ENCODE measurements at regions not wholly inside any gene's neighbourhood (a gene's known extent, or its start where the extent isn't known, plus 50 kb on each side); places are given as distances from the start of the nearest gene placed in this dataset.

DNA sequence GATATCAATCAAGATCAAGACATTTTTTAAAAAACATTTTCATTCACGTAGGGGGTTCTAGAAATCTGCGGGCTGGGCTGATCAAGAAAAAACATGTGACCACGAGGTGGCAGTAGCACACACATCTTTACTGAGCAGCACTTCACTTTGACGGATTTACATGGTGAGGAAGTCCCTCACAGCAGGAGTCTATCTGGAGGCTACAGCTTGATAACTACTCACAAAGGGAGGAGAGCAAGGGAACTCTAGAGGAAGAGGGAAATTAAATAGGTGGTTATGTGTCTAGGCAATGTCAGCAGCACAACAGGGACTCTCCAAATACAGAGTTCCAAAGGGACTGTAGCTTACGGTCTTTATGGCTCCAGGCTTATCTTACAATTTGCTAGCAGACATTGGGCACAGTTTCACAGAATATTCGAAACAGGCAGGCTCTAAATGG, 248.1 kb downstream of the DPY19L2 start:
- no peaks in the 10 kb centered on the region for H3K79me1 ChIP-seq (ENCODE audit: low read length)
- no peak overlapping the region for H3K4me2 ChIP-seq (ENCODE audit: low read length)
- H3K27me3 ChIP-seq (ENCODE audit: insufficient read depth, low read length): no peaks in the 10 kb centered on the region
- no CpG with 5 or more reads among the region's 6 CpGs for WGBS (ENCODE audit: extremely low coverage, insufficient coverage, insufficient read length)
- H4K12ac ChIP-seq (ENCODE audit: low read depth, low read length): no peak overlapping the region
- no peak overlapping the region for H3K4ac ChIP-seq (ENCODE audit: low read depth, low read length)
- H4K8ac ChIP-seq (ENCODE audit: low read depth, low read length): no peak overlapping the region
- no peak overlapping the region for H3K27ac ChIP-seq (ENCODE audit: low read depth, low read length)
- H3K79me2 ChIP-seq (ENCODE audit: control insufficient read depth, insufficient read depth, low read length, poor library complexity): no peaks in the 10 kb centered on the region
- no peak overlapping the region for H2BK120ac ChIP-seq (ENCODE audit: insufficient read depth, low read length, poor library complexity)
- no peak overlapping the region for H2BK12ac ChIP-seq (ENCODE audit: low read length)
- H3K9ac ChIP-seq (ENCODE audit: low read length): no peak overlapping the region
- no peak overlapping the region for H3K14ac ChIP-seq (ENCODE audit: low read length)
- DNase-seq: peak; percentile 58 to 88
- no peak overlapping the region for H2AK5ac ChIP-seq (ENCODE audit: low read length)
- no peak overlapping the region for H3K23ac ChIP-seq (ENCODE audit: low read length)
- no peak overlapping the region for H3K18ac ChIP-seq (ENCODE audit: low read length)
- no peak overlapping the region for H4K91ac ChIP-seq (ENCODE audit: low read depth, low read length)
- H3K4me3 ChIP-seq (ENCODE audit: low read depth, low read length): no peak overlapping the region
- H3K36me3 ChIP-seq (ENCODE audit: control insufficient read depth in 1 of 2, insufficient read depth in 2 of 2, low read length in 2 of 2): no peaks in the 10 kb centered on the region
- H2AFZ ChIP-seq (ENCODE audit: insufficient read depth, low read length, poor library complexity): no peak overlapping the region
- peaks cover 2% of the 10 kb centered on the region for H3K9me3 ChIP-seq (ENCODE audit: insufficient read depth, low read depth, low read length)
- no peak overlapping the region for H2BK5ac ChIP-seq (ENCODE audit: low read depth, low read length, poor library complexity)
- H3K4me1 ChIP-seq (ENCODE audit: control insufficient read depth in 1 of 2, insufficient read depth in 2 of 2, low read length in 2 of 2): no peaks in the 10 kb centered on the region

DNA sequence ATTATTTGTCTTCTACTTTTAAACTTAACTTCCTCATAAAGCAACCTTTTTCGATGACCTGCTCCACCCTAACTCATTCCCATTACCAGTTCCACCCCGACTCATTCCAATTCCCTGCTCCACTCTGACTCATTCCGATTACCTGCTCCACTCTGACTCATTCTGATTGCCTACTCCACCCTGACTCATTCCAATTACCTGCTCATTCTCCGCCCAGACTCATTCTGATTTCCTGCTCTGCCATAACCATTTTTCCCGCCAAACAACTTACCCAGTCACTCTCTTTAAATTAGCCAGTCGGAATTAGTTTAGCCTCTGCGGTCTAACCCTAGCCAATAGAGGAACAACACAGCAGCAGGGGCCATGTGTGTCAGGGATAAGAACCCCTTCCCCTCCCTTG, 249.1 kb downstream of the DPY19L2 start:
- Histone ChIP-seq H3K9ac (ENCODE audit: low read length) (no peak overlapping the region), H2AK5ac (ENCODE audit: low read length) (no peak overlapping the region), H3K4ac (ENCODE audit: low read depth, low read length) (no peak overlapping the region), H2BK12ac (ENCODE audit: low read length) (no peak overlapping the region), H3K79me2 (ENCODE audit: control insufficient read depth, insufficient read depth, low read length, poor library complexity) (no peaks in the 10 kb centered on the region), H3K27me3 (ENCODE audit: insufficient read depth, low read length) (no peaks in the 10 kb centered on the region), H3K36me3 (ENCODE audit: control insufficient read depth in 1 of 2, insufficient read depth in 2 of 2, low read length in 2 of 2) (no peaks in the 10 kb centered on the region), H3K27ac (ENCODE audit: low read depth, low read length) (no peak overlapping the region), H3K23ac (ENCODE audit: low read length) (no peak overlapping the region), H4K91ac (ENCODE audit: low read depth, low read length) (no peak overlapping the region), H4K8ac (ENCODE audit: low read depth, low read length) (no peak overlapping the region), H3K4me3 (ENCODE audit: low read depth, low read length) (no peak overlapping the region), H3K4me2 (ENCODE audit: low read length) (no peak overlapping the region), H3K4me1 (ENCODE audit: control insufficient read depth in 1 of 2, insufficient read depth in 2 of 2, low read length in 2 of 2) (no peaks in the 10 kb centered on the region), H3K18ac (ENCODE audit: low read length) (no peak overlapping the region), H2AFZ (ENCODE audit: insufficient read depth, low read length, poor library complexity) (no peak overlapping the region), H2BK120ac (ENCODE audit: insufficient read depth, low read length, poor library complexity) (no peak overlapping the region), H4K12ac (ENCODE audit: low read depth, low read length) (no peak overlapping the region), H3K14ac (ENCODE audit: low read length) (no peak overlapping the region), H3K79me1 (ENCODE audit: low read length) (no peaks in the 10 kb centered on the region), H2BK5ac (ENCODE audit: low read depth, low read length, poor library complexity) (no peak overlapping the region), H3K9me3 (ENCODE audit: insufficient read depth, low read depth, low read length) (peaks cover 4% of the 10 kb centered on the region)
- WGBS (ENCODE audit: extremely low coverage, insufficient coverage, insufficient read length): no CpG with 5 or more reads among the region's 7 CpGs
- DNase-seq: peak; percentile 51 to 78

DNA sequence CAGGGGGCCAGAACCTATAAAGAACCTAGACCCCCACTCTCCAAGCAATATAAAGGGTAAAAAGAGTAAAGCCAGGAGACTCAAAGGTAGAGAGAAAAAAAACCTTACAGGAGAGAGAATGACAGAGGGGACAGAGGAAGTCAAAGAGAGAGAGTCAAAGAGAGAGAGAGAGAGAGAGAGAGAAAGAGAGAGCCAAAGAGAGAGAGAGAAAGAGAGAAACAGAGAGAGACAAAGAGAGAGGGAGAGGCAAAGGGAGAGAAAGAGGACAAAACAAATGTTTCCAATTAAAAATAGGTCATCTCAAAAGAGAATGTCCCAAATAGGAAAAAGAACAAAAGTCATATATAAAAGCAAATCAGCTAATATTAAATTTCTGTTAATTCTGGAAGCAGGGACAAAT, 251.5 kb downstream of the DPY19L2 start:
- no peaks in the 10 kb centered on the region for H3K79me1 ChIP-seq (ENCODE audit: low read length)
- H3K36me3 ChIP-seq (ENCODE audit: control insufficient read depth in 1 of 2, insufficient read depth in 2 of 2, low read length in 2 of 2): no peaks in the 10 kb centered on the region
- no peak overlapping the region for H2BK12ac ChIP-seq (ENCODE audit: low read length)
- no peak overlapping the region for H4K8ac ChIP-seq (ENCODE audit: low read depth, low read length)
- no peak for DNase-seq
- H3K27ac ChIP-seq (ENCODE audit: low read depth, low read length): no peak overlapping the region
- H2AK5ac ChIP-seq (ENCODE audit: low read length): no peak overlapping the region
- H4K12ac ChIP-seq (ENCODE audit: low read depth, low read length): no peak overlapping the region
- no peak overlapping the region for H3K4ac ChIP-seq (ENCODE audit: low read depth, low read length)
- no peak overlapping the region for H3K4me3 ChIP-seq (ENCODE audit: low read depth, low read length)
- no peak overlapping the region for H2BK5ac ChIP-seq (ENCODE audit: low read depth, low read length, poor library complexity)
- H3K23ac ChIP-seq (ENCODE audit: low read length): no peak overlapping the region
- no peak overlapping the region for H2AFZ ChIP-seq (ENCODE audit: insufficient read depth, low read length, poor library complexity)
- H3K27me3 ChIP-seq (ENCODE audit: insufficient read depth, low read length): no peaks in the 10 kb centered on the region
- H3K9me3 ChIP-seq (ENCODE audit: insufficient read depth, low read depth, low read length): peaks cover 4% of the 10 kb centered on the region
- no peak overlapping the region for H3K14ac ChIP-seq (ENCODE audit: low read length)
- H3K79me2 ChIP-seq (ENCODE audit: control insufficient read depth, insufficient read depth, low read length, poor library complexity): no peaks in the 10 kb centered on the region
- no peaks in the 10 kb centered on the region for H3K4me1 ChIP-seq (ENCODE audit: control insufficient read depth in 1 of 2, insufficient read depth in 2 of 2, low read length in 2 of 2)
- H3K4me2 ChIP-seq (ENCODE audit: low read length): no peak overlapping the region
- H3K18ac ChIP-seq (ENCODE audit: low read length): no peak overlapping the region
- no peak overlapping the region for H4K91ac ChIP-seq (ENCODE audit: low read depth, low read length)
- H3K9ac ChIP-seq (ENCODE audit: low read length): no peak overlapping the region
- H2BK120ac ChIP-seq (ENCODE audit: insufficient read depth, low read length, poor library complexity): no peak overlapping the region

DNA sequence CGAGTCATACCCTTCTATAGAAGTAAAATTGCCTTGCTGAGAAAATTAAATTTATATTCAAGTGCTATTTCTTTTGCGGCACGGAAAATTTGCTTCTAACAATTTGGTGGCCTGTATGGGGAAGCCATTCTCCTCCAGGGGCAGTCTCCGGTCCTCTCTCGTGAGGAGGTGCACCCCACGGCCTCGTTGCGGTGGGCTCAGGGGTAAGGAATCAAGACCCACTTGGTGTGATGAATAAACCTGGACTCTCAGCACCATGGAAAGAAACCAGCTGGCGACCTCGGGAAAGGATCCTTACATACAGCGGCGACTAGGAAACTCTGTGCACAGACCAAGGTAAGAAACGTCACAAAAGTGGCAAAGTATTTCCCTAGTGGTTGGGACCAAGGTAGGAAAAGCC, 252.9 kb downstream of the DPY19L2 start:
- Histone ChIP-seq H4K91ac (ENCODE audit: low read depth, low read length) (no peak overlapping the region), H3K9me3 (ENCODE audit: insufficient read depth, low read depth, low read length) (peaks cover 4% of the 10 kb centered on the region), H3K9ac (ENCODE audit: low read length) (no peak overlapping the region), H4K8ac (ENCODE audit: low read depth, low read length) (no peak overlapping the region), H2BK5ac (ENCODE audit: low read depth, low read length, poor library complexity) (no peak overlapping the region), H3K27ac (ENCODE audit: low read depth, low read length) (no peak overlapping the region), H2BK120ac (ENCODE audit: insufficient read depth, low read length, poor library complexity) (no peak overlapping the region), H4K12ac (ENCODE audit: low read depth, low read length) (no peak overlapping the region), H2BK12ac (ENCODE audit: low read length) (no peak overlapping the region), H2AFZ (ENCODE audit: insufficient read depth, low read length, poor library complexity) (no peak overlapping the region), H3K4ac (ENCODE audit: low read depth, low read length) (no peak overlapping the region), H3K14ac (ENCODE audit: low read length) (no peak overlapping the region), H3K4me1 (ENCODE audit: control insufficient read depth in 1 of 2, insufficient read depth in 2 of 2, low read length in 2 of 2) (no peaks in the 10 kb centered on the region), H3K4me2 (ENCODE audit: low read length) (no peak overlapping the region), H3K4me3 (ENCODE audit: low read depth, low read length) (no peak overlapping the region), H3K18ac (ENCODE audit: low read length) (no peak overlapping the region), H3K79me2 (ENCODE audit: control insufficient read depth, insufficient read depth, low read length, poor library complexity) (no peaks in the 10 kb centered on the region), H2AK5ac (ENCODE audit: low read length) (no peak overlapping the region), H3K36me3 (ENCODE audit: control insufficient read depth in 1 of 2, insufficient read depth in 2 of 2, low read length in 2 of 2) (no peaks in the 10 kb centered on the region), H3K23ac (ENCODE audit: low read length) (no peak overlapping the region), H3K27me3 (ENCODE audit: insufficient read depth, low read length) (no peaks in the 10 kb centered on the region), H3K79me1 (ENCODE audit: low read length) (no peaks in the 10 kb centered on the region)
- WGBS (ENCODE audit: extremely low coverage, insufficient coverage, insufficient read length): no CpG with 5 or more reads among the region's 13 CpGs
- no peak for DNase-seq
